ENCODE measurements at regions not wholly inside any gene's neighbourhood (a gene's known extent, or its start where the extent isn't known, plus 50 kb on each side); places are given as distances from the start of the nearest gene placed in this dataset.
"Not testable (repeated sequence)": the region's sequence is repeated elsewhere in the genome, so short reads cannot be mapped to it uniquely, and the experiment has no call there.

DNA sequence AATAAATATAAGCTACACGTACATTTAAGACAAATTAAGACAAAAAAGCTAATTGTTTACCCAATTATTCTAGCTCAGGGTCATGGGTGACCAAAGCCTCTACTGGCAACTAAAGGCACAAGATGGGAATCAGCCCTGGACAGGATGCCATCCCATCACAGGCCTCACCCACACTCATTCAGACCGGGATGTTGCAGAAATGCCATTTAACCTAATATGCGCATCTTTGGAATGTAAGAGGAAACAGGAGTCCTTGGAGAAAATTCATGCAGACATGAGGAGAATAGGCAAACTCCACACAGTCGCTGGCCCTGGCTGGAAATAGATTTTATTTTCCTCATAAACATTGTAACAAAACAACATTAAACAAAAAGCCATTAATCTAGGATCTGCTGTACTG, 2003.8 kb upstream of the CDH9 start:
- no peak for DNase-seq

DNA sequence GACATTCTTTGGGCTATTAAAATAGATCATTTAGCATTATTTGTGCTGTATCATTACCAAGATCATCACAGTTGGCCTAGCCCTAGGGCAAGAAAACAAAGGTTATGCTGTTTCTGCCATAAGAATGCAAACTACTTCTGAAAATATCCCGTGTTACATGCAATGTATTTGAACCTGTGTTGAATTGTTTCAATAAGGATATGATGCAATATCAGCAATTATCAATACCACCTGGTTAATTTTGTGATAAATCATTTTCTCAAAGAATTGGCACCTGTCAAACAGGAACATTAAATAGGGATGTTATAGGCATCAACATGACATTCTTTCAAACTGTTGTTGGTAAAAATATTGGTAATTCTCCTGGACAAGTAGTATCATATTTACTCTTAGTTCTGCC, 2002.0 kb upstream of the CDH9 start:
- DNase-seq, result no peak

DNA sequence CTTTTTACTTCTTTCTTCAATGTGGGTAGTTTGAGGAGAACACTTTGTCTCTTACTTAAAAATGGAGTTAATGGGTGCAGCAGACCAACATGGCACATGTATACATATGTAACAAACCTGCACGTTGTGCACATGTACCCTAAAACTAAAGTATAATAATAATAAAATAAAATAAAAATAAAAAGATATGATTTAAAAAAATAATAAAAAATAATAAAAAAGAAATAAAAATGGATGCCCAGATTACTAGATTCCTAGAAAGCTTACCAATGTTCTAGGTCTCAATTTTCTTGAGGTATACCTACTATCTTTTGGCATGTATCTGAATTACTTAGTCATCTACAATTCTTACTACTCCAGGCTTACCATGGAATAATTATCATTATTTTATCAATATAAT, 2001.6 kb upstream of the CDH9 start:
- no peak for DNase-seq

DNA sequence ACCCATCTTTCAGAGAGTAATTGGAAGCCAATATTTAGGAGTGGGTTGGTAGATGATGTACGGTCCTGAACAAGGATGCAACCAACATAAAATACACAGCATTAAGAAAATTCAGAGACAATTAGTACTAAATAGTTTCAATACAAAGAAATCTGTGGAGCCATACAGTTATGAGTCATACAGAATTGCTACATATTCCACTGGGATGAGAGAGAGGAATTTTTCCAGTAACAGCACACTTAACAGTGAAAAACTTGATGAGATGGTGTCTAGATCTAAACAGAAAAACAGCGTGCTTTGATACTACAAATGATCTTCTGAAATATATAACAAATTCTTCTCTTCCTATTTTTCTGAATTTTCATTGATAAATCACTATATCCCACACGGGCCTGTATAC, 1999.3 kb upstream of the CDH9 start:
- no peak for DNase-seq

DNA sequence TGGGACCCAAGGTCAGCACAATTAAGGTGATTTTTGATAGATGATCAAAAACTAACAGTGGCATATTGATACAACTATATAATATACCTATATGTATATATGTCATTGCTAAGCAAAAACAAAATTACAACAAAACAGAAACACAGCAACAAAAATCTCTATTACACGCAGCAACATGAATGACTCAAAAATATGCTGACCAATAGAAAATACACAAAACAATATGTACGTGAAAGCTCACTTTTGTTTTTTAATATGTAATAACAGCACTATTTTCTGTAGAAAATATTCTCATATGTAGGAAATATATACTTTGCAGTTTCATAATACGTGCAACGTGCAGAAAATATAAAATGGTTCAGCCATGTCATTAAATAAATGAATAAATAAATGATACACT, 1985.7 kb upstream of the CDH9 start:
- DNase-seq, result no peak

DNA sequence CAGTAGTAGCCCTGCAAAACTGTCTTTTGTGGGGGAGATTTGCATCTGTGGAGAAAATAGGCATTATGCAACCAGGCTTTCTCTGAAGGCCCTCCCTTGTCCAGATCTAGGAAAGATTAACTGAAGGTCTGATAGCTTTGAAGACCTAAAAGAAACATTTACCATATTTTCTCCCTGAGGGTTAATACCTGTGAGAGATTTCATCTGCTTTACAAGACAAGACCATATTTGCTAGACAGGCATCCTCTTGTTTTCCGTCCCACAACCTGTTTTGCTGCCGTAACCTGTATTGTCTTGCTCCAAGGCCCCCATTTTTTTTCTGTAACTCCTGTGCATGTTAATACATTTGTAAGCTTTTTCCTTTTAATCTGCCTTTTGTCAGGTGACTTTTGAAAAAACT, 1985.2 kb upstream of the CDH9 start:
- DNase-seq, result no peak

DNA sequence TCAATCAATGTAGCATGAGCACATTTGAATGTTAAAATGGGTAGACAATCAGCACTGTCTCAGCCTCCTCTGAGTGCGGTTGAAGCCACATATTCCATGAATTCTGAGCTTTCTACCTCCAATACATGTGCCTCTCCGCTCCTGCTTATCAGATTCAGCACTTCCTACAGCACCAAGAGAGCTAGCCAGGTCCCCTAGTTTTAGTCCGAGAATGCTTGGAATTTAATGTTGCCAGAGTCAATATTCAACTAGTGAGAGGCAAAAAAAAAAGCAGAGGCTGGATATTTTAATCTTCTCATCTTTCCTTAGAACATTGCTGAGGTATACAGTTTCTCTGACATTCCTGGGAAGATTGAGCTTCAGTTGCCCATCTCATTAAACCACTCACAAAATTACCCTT, 1979.1 kb upstream of the CDH9 start:
- DNase-seq, result no peak

DNA sequence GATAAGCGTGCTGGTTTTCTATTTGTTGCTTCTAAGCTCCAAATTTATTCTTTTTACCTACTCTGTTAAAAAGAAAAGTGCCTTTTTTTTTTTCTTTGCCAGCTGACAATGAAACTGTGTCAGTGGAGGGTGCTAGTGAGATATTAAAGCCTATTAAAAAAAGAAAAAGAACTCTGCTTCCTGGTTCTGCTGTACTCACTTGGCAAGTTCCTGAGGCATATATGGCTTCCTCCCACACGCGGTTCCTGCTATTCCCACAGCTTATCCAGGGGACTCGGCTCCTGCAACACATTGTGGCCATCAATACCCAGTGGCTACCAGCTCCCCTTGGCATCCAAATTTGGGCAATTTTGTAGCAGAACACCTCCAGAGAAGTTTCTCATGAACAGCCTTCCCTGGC, 1977.7 kb upstream of the CDH9 start:
- no peak for DNase-seq

DNA sequence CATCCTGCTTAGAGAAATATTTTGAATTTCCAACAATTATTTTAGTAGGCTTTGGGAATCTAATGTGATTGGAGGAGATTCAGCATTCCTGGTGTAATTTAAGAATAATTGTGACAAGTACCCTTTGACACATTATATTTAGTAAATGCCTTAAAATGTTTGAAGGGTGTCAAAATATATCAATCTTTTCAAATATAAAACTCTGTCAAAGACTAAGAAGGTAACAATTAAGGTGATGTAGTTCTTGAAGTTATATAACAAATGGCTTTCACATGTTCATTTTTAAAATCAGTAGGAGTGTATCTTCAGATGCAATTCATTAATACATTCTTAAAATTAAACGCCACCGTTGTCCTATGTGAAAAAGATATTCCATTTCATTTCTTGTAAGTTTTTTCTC, 1977.1 kb upstream of the CDH9 start:
- DNase-seq, result no peak

DNA sequence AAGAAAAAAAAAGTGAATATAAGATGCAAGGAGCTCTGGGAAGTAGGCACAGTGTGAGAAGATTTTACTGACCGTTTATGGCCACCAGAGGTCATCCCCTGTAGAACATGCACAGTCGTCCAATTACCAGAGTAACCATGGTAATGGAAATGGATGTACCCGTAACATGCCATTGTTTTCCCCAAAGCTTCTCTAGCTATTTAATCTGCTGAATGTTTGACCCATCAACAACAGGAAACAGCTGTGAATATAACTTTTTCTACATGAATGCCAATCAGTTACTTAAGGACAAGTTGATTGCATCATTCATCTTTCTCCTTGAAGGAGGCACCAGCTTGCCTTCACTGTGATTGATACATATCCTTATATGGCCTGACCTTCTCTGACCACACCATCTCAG, 1967.0 kb upstream of the CDH9 start:
- no peak for DNase-seq

DNA sequence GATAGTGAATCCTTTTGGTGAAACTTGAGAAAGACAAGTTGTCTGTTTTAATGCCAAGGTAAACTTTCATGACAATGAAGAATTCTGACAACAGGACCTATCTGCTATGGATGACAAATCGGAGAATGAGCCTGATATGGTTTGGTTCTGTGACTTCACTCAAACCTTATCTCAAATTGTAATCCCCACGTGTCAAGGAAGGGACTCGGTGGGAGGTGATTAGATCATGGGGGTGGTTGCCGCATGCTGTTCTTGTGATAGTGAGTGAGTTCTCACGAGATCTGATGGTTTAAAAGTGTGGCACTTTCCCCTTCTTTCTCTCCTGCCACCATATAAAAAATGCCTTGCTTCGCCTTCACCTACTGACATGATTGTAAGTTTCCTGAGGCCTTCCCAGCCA, 1964.1 kb upstream of the CDH9 start:
- no peak for DNase-seq

DNA sequence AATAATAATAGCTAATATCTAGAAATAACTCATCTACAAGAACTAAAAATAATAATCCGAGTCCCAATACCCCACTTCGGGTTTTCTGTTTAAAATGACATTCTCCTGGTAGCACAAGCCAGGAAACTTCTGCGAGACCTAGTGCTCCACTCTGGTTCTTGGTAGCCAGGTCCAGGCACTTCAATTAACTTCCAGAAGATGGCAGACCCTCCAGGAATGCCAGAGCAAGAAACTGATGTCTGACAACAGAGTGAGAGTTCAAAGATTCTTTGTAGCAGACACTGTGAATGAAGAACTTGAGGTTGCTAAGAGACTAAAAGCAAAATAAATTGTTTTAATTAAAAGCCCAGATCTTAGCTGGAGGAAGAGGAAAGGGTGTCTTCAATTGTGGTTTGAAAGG, 1963.3 kb upstream of the CDH9 start:
- no peak for DNase-seq

DNA sequence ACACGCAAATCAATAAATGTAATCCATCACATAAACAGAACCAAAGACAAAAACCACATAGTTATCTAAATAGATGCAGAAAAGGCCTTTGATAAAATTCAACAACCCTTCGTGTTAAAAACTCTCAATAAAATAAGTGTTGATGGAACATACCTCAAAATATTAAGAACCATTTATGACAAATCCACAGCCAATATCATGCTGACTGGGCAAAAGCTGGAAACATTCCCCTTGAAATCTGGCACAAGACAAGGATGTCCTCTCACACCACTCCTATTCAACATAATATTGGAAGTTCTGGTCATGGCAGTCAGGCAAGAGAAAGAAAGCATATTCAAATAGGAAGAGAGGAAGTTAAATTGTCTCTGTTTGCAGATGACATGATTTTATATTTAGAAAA, 1946.3 kb upstream of the CDH9 start:
- DNase-seq, result no peak

DNA sequence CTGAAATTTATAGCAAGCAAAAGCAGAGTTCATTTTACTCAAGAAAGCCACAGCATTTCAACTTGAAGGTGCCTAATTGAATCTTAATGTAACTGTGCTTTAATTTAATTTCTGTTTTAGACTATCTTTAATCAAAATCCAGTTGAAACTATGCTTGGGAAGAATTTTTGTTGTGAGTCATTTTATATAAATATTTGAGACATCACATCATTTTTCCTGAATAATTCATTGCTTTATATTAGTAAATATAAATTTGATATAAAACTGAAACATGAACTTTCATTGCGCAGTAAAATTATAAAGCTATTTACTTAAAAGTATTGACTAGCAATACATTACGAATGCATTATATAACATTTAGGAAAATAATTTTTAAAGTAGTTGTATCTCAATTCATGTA, 1937.1 kb upstream of the CDH9 start:
- DNase-seq, result no peak

DNA sequence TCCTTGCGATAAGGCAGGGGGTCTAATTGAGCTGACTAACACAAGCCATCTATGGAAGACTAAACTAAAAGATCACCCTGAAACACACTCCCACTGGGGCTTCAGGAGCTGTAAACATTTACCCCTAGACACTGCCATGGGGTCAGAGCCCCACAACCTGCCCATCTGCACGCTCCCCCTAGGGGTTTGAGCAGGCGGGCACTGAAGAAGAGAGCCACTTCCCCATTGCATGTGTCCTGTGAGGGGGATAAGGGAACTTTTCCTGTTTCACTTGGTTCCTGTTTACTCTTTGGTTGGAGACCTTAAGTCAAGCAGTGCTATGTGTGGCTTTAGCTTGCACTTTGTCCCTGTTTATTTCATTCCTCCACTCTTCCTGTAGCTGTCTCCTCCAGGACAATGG, 1929.5 kb upstream of the CDH9 start:
- no peak for DNase-seq

DNA sequence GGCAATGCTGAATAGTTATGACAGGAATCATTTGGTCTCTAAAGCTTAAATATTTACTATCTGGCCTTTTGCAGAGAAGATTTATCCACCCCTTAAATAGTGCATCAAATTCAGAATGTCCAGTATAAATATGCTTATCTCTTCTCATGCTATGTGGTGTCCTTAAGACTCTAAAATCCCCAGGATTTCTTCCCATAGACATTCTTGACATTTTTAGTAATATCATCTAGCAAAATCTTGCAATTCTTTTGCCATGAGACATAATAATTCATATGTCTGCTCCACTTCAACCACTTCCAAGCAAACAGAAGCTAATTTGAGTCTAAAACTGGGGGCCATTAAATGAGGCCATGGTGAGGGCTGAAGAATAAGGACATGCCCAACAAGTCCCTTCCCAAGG, 1923.4 kb upstream of the CDH9 start:
- DNase-seq, result no peak

DNA sequence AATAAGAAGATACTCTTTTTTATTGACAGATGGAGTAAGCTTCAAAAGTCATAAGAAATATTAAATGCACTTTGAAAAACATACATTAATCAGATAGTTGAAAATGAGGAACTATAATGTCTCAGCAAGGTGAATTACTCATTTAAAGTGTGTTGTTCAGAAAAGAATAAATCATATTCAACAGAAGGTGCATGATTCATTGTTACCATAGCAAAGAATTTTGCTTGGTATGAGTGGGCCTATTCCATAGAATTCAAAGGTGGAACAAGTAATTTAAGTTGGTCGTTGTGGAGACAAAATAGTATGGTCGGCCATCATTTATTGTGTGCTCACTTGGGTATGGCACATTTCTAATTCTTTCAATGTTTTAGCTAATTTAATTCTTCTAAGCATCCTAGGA, 1920.2 kb upstream of the CDH9 start:
- DNase-seq, result no peak

DNA sequence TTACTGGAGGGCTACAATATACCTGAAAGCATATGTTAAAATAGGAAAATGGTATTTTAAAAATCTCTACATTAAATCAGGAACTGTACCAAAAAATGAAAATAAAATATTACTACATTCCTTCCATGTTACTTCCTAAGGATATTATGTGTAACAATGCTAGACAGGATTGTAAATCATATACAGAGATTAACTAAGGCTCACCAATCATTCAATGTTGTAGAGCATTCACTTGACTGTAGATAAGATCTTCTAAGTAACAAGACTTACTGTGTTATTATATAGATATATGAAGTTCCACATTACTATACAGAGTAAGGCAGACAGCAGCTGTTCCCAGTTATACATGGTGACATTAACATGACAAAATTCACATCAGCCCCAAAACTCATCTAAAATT, 1919.1 kb upstream of the CDH9 start:
- DNase-seq, result no peak

DNA sequence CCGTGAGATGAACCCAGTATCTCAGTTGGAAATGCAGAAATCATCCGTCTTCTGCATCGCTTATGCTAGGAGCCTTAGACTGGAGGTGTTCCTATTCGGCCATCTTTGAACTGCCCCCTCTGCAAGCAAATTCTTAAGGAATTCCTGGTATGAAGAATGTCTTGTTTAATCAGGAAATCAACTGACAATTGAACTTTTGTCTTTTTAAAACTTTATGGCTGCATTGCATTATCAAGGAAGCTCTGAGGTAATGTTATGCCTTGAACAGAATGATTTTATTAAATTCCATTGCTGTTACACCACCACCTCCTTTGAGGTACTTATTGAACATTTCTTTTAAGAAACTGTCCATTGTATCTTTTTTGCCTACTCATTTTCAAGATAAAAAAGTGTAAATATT, 1915.7 kb upstream of the CDH9 start:
- DNase-seq, result no peak

DNA sequence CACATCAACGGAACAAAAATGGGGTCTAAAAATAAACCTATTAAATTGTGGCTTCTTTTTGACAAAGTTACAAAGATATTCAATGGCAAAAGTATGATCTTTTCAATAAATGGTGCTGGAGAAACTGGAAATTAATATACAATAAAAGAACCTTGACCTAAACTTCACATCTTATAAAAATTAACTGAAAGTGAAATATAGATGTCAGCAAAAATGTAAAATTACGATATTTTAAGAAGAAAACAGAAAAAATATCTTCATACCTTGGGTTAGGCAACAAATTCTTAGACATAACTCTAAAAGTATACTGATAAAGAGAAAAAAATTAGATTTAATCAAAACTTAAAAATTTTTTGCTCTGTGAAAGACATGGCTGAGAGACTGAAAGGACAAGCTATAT, 1909.5 kb upstream of the CDH9 start:
- DNase-seq, result no peak

DNA sequence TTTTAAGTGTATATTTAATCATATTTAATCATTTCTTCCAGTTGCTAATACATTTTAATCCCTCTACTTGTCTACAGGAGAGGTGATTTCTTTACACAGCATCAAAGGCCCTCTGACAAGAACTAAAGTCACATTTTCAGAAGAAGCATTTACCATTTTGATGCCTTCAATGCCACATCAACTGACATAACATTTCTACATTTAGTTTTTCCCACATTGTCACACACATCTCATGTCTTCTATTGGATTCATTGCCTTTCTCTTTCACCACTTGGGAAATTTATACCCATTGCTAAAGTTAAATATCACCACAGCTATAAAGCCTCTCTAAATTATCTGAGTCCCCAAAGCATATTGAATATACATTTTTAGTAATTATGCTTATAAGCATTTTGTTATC, 1907.5 kb upstream of the CDH9 start:
- no peak for DNase-seq

DNA sequence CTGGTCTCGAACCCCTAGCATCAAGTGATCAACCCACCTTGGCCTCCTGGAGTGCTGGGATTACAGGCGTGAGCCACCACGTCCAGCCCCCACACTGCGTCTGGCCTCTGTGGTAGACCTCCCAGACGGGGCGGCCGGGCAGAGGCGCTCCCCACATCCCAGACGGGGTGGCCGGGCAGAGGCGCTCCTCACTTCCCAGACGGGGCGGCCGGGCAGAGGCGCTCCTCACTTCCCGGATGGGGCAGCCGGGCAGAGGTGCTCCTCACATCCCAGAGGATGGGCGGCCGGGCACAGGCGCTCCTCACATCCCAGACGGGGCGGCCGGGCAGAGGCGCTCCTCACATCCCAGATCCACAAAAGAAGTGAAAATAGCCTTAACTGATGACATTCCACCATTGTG, 1891.0 kb upstream of the CDH9 start:
- not testable (repeated sequence) for DNase-seq

DNA sequence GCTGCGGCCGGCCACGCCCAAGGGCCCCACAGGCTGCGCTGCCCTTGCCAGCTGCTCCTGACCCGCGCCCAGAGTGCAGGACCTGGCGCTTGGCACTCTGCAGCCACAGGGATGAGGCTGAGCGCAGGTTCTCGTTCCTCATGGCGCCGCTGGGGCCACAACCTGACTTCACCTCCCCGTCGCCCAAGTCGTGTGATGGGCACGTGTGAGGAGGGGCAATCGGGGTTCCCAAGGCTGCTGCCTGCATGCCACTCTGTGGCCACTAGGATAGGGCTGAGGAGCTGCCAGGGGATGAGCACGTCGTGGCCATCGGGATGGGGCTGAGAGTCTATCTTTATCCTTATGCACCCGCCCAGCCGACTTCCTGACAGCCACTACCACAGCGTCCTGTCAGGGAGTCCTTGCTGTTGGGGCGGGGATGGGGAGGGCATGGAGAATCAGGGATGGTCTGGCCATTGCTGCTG, 1890.0 kb upstream of the CDH9 start:
- DNase-seq, result not testable (repeated sequence)

DNA sequence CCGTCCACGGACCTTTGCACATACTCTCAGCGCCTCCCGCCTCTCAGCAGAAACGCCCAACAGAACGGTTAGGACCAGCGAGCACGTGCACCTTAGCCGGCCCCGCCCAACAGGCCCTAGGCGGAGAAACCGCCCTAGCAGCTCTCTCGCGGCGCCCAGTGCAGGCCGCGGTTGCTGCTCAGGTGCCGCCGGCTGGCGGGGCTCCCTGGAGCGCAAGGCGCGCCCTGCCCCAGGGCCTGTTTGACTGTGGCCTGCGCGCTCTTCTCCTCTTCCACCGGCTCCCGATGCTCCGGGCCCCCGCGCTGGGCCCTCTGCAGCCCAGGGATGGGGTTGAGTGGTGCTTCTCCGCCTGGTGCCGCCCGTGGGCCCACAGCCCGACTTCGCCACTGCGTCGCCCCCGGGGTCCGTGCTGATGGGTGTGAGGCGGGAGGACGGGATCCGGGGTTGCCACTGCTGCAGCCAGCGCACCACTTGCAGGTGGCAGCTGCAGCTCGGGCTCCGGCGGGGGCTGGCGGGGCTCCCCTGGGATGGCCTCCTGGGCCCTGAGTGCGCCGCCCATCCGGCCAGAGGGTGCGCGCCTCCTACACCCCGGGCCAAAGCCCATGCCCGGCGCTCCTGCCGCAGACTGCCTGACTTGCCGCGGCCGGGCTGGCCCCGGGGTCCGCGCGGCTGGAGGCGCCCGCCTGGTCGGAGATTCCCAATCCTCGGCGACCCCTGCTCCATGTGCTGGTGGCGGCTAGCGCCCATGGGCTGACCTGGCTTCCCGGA, 1889.4 kb upstream of the CDH9 start:
- DNase-seq, result peak; percentile 1

DNA sequence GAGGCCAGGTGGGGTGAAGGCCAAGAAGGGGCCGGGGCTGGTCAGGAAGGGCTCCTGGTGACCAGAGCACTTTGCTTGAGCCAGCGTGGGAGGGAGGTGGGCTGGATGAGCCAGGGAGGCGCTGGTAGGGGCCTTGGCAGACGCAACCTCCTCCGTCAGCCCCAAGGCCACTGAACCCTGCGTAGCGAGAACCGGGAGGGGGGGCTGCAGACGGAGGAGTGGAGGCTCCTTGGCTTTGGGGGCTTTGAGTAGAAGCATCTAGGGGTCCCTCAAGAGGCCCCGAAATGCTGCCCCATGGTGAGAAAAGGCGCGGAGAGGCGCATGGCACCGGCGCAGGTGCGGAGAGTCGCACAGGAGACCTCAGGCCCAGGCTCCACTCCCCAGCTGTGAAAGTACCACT, 1888.0 kb upstream of the CDH9 start:
- no peak for DNase-seq
